ENCODE measurements at regions not wholly inside any gene's neighbourhood (a gene's known extent, or its start where the extent isn't known, plus 50 kb on each side); places are given as distances from the start of the nearest gene placed in this dataset.
"Not testable (repeated sequence)": the region's sequence is repeated elsewhere in the genome, so short reads cannot be mapped to it uniquely, and the experiment has no call there.

DNA sequence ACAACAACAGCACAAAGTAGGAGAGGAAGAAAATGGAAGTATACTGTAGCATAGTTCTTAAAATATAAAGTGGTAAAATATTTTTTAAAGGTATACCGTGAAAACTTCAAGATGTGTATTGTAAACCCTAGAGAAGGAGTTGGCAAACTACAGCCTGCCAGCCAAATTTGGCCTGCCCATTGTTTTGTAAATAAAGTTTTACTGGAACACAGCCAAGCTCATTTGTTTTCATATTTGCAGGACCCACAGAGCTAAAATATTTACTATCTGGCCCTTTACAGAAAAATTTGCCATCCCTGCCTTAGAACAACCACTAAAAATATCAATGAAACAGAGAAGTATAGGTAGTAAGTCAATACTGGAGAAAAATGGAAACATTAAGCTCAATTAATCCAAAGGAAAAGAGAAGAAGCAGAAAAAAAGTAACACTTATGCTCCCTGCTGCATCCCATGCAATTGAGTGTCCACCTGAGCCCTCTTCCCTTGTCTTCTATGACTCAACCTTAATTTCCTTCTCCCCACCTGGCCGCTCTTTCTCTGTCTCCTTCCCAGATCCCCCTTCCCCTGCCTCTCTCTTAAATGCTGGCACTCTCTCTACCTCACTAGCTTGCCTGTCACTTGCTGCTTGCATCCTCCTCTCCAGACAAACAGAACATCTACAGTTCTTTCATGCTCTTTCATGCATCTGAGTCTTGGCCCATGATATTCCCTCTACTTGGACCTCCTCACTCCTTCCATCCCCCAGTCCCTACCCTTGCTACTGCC, 50.6 kb upstream of the FER start:
- DNase-seq (ENCODE audit: low read depth) = peak; percentile 77
- TF ChIP-seq, protein P1, sequence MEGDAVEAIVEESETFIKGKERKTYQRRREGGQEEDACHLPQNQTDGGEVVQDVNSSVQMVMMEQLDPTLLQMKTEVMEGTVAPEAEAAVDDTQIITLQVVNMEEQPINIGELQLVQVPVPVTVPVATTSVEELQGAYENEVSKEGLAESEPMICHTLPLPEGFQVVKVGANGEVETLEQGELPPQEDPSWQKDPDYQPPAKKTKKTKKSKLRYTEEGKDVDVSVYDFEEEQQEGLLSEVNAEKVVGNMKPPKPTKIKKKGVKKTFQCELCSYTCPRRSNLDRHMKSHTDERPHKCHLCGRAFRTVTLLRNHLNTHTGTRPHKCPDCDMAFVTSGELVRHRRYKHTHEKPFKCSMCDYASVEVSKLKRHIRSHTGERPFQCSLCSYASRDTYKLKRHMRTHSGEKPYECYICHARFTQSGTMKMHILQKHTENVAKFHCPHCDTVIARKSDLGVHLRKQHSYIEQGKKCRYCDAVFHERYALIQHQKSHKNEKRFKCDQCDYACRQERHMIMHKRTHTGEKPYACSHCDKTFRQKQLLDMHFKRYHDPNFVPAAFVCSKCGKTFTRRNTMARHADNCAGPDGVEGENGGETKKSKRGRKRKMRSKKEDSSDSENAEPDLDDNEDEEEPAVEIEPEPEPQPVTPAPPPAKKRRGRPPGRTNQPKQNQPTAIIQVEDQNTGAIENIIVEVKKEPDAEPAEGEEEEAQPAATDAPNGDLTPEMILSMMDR (IDR thresholded peaks at IDR 0.05; ENCODE audit: control insufficient read depth, extremely low read depth, insufficient read depth) = no peak
- H3K4me3 ChIP-seq (ENCODE audit: low read depth, low read length) = no peak overlapping the region

DNA sequence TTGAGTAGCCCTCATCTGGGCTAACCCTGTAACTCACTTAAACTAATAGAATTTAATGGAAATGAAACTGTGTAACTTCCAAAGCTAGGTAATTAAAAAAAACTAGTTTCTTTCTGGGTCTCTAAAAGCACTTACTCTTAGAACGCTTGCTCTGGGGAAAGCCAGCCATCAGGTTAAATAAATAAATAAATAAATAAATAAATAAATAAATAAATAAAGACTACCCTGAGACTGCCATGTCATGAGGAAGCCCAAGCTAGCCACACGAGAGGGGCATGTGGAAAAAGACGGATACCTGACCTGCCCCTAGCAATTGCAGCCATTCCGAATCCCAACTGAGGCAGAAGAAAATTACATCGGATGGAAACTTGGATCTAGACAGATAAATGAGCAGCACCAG, 51.3 kb upstream of the FER start:
- TF ChIP-seq, protein P1 (IDR thresholded peaks at IDR 0.05; ENCODE audit: control insufficient read depth, extremely low read depth, insufficient read depth) = no peak
- no peak for DNase-seq (ENCODE audit: low read depth)
- no peak overlapping the region for H3K4me3 ChIP-seq (ENCODE audit: low read depth, low read length)

GRCh38 chr5:108688485-108688884, 59.2 kb upstream of the FER start:
- TF ChIP-seq, protein P1 (IDR thresholded peaks at IDR 0.05; ENCODE audit: control insufficient read depth, extremely low read depth, insufficient read depth) = no peak

GRCh38 chr5:108687595-108688200, 60.0 kb upstream of the FER start:
- TF ChIP-seq, protein P1 (IDR thresholded peaks at IDR 0.05; ENCODE audit: control insufficient read depth, extremely low read depth, insufficient read depth) = no peak
- H3K4me3 ChIP-seq (ENCODE audit: low read depth, low read length) = no peak overlapping the region
- DNase-seq (ENCODE audit: low read depth) = no peak

More at GRCh38 chr5:108688485-108688884, 59.2 kb upstream of the FER start:
- no peak for DNase-seq (ENCODE audit: low read depth)
- no peak overlapping the region for H3K4me3 ChIP-seq (ENCODE audit: low read depth, low read length)

GRCh38 chr5:108686676-108687075, 61.0 kb upstream of the FER start:
- no peak overlapping the region for H3K4me3 ChIP-seq (ENCODE audit: low read depth, low read length)
- no peak for DNase-seq (ENCODE audit: low read depth)
- TF ChIP-seq, protein P1 (IDR thresholded peaks at IDR 0.05; ENCODE audit: control insufficient read depth, extremely low read depth, insufficient read depth) = no peak

DNA sequence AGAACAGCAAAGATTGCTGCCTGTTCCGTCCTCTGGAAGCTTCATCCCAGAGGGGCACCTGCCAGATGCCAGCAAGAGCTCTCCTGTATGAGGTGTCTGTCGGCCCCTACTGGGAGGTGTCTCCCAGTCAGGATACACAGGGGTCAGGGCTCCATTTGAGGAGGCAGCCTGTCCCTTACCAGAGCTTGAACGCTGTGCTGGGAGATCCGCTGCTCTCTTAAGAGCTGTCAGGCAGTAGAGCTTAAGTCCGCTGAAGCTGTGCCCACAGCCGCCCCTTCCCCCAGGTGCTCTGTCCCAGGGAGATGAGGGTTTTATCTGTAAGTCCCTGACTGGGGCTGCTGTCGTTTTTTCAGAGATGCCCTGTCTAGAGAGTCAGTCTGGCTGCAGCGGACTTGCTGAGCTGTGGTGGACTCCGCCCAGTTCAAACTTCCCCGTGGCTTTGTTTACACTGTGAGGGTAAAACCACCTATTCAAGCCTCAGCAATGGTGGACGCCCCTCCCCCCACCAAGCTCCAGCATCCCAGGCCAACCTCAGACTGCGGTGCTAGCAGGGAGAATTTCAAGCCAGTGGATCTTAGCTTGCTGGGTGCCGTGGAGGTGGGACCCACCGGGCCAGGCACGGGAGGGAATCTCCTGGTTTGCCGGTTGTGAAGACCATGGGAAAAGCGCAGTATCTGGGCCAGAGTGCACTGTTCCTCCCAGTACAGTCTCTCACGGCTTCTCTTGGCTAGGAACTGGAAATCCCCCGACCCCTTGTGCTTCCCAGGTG, 62.1 kb upstream of the FER start:
- H3K4me3 ChIP-seq (ENCODE audit: low read depth, low read length); DNase-seq (ENCODE audit: low read depth): not testable (repeated sequence)

Data from LNCaP clone FGC (cell line).